ENCODE measurements at regions not wholly inside any gene's neighbourhood (a gene's known extent, or its start where the extent isn't known, plus 50 kb on each side); places are given as distances from the start of the nearest gene placed in this dataset.

GRCh38 chr14:71498212-71498611, 434.0 kb upstream of the RGS6 start:
- TF ChIP-seq CTCF (IDR thresholded peaks at IDR 0.05; ENCODE audit: low read depth, low read length) (no peak), MYC (IDR thresholded peaks at IDR 0.05; ENCODE audit: low read depth, low read length) (no peak), POLR2A (IDR thresholded peaks at IDR 0.05; ENCODE audit: extremely low read depth, insufficient read length) (no peak)

All from NB4 (cell line).